ENCODE measurements at regions not wholly inside any gene's neighbourhood (a gene's known extent, or its start where the extent isn't known, plus 50 kb on each side); places are given as distances from the start of the nearest gene placed in this dataset.

DNA sequence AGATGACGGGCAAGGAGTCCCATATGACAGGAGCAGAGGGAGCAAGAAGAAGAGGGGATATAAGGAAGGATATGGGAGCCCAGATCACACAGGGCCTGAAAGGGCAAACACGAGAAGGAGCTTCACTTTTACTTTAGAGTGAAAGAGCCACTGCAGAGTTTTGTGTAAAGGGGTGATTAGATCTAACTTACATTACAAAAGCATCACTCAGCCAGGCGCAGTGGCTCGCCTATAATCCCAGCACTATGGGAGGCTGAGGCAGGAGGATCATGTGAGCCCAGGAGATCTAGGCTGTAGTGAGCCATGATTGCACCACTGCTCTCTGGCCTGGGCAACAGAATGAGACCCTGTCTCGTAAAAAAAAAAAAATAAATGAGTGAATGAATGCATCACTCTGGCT is 91.1 kb downstream of the MPP7 start:
- TF ChIP-seq, protein P1, sequence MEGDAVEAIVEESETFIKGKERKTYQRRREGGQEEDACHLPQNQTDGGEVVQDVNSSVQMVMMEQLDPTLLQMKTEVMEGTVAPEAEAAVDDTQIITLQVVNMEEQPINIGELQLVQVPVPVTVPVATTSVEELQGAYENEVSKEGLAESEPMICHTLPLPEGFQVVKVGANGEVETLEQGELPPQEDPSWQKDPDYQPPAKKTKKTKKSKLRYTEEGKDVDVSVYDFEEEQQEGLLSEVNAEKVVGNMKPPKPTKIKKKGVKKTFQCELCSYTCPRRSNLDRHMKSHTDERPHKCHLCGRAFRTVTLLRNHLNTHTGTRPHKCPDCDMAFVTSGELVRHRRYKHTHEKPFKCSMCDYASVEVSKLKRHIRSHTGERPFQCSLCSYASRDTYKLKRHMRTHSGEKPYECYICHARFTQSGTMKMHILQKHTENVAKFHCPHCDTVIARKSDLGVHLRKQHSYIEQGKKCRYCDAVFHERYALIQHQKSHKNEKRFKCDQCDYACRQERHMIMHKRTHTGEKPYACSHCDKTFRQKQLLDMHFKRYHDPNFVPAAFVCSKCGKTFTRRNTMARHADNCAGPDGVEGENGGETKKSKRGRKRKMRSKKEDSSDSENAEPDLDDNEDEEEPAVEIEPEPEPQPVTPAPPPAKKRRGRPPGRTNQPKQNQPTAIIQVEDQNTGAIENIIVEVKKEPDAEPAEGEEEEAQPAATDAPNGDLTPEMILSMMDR (IDR thresholded peaks at IDR 0.05) = no peak
- TF ChIP-seq EP300 (IDR thresholded peaks at IDR 0.05) (no peak), POLR2AphosphoS5 (IDR thresholded peaks at IDR 0.05) (no peak)

All from upper lobe of left lung (tissue), 4 donors.